HepG2 (cell line): ENCODE measurements at regions not wholly inside any gene's neighbourhood (a gene's known extent, or its start where the extent isn't known, plus 50 kb on each side); places are given as distances from the start of the nearest gene placed in this dataset.

Experiments used
- BHLHE40 ChIP-seq: IDR thresholded peaks from 2 replicates; pipeline ENCODE4 v1.6.1; 2011; ENCODE audit warnings: low read length, improper control_type of control experiment
- CREM ChIP-seq, 2 experiments: sonication (generic) in 1 of 2; formaldehyde crosslinking in 1 of 2; IDR thresholded peaks; 2 replicates each; pipeline versions ENCODE4 v1.4.0 to v1.6.1; 2016 to 2020; ENCODE audit warnings: antibody characterized with exemption in 1 of 2, mild to moderate bottlenecking in 1 of 2, missing genetic modification reagents in 1 of 2
- FIP1L1 ChIP-seq: fragments of 200-400 bp; formaldehyde crosslinking; IDR thresholded peaks from 2 replicates; pipeline ENCODE4 v1.6.1; 2018; ENCODE audit warnings: low read depth, mild to moderate bottlenecking, low read length, moderate library complexity, borderline replicate concordance; ENCODE audit not compliant: insufficient read depth
- RXRA ChIP-seq: sonication (generic); formaldehyde crosslinking; IDR thresholded peaks from 2 replicates; pipeline ENCODE4 v1.5.1; 2020; ENCODE audit warnings: missing genetic modification reagents
- SP140L ChIP-seq: sonication (generic); formaldehyde crosslinking; IDR thresholded peaks from 2 replicates; pipeline ENCODE4 v1.4.0; 2020; ENCODE audit warnings: missing genetic modification reagents, borderline replicate concordance
- ZMYM2 ChIP-seq: sonication (generic); formaldehyde crosslinking; IDR thresholded peaks from 2 replicates; pipeline ENCODE4 v1.8.0; 2022; ENCODE audit warnings: mild to moderate bottlenecking, missing genetic modification reagents
- ZNF230 ChIP-seq: sonication (generic); formaldehyde crosslinking; IDR thresholded peaks from 2 replicates; pipeline ENCODE4 v1.4.0; 2020; ENCODE audit warnings: mild to moderate bottlenecking, missing genetic modification reagents
- ZNF792 ChIP-seq: IDR thresholded peaks from 2 replicates; pipeline ENCODE4 v1.6.1; 2016
- TF ChIP-seq, protein P1 (sequence below): sonication (generic); formaldehyde crosslinking; IDR thresholded peaks from 2 replicates; pipeline ENCODE4 v1.5.1; 2020; ENCODE audit warnings: mild to moderate bottlenecking, missing genetic modification reagents, moderate library complexity
- TF ChIP-seq, protein P2 (sequence below): sonication (generic); formaldehyde crosslinking; IDR thresholded peaks from 2 replicates; pipeline ENCODE4 v1.4.0; 2020; ENCODE audit warnings: missing genetic modification reagents, borderline replicate concordance
- TF ChIP-seq, protein P3 (sequence below): sonication (generic); formaldehyde crosslinking; IDR thresholded peaks from 2 replicates; pipeline ENCODE4 v1.4.0; 2020; ENCODE audit warnings: low read depth, mild to moderate bottlenecking, missing genetic modification reagents
- TF ChIP-seq, protein P4 (sequence below): IDR thresholded peaks from 2 replicates; pipeline ENCODE4 v1.6.1; 2016; ENCODE audit warnings: mild to moderate bottlenecking
- TF ChIP-seq, protein P5 (sequence below): IDR thresholded peaks from 2 replicates; pipeline ENCODE4 v1.6.1; 2018; ENCODE audit warnings: missing genetic modification reagents
- TF ChIP-seq, protein P6 (sequence below): sonication (generic); formaldehyde crosslinking; IDR thresholded peaks from 2 replicates; pipeline ENCODE4 v1.4.0; 2020; ENCODE audit warnings: missing genetic modification reagents, mild to moderate bottlenecking, borderline replicate concordance
- TF ChIP-seq, protein P7 (sequence below): sonication (generic); formaldehyde crosslinking; IDR thresholded peaks from 2 replicates; pipeline ENCODE4 v1.4.0; 2020; ENCODE audit warnings: missing genetic modification reagents

DNA sequence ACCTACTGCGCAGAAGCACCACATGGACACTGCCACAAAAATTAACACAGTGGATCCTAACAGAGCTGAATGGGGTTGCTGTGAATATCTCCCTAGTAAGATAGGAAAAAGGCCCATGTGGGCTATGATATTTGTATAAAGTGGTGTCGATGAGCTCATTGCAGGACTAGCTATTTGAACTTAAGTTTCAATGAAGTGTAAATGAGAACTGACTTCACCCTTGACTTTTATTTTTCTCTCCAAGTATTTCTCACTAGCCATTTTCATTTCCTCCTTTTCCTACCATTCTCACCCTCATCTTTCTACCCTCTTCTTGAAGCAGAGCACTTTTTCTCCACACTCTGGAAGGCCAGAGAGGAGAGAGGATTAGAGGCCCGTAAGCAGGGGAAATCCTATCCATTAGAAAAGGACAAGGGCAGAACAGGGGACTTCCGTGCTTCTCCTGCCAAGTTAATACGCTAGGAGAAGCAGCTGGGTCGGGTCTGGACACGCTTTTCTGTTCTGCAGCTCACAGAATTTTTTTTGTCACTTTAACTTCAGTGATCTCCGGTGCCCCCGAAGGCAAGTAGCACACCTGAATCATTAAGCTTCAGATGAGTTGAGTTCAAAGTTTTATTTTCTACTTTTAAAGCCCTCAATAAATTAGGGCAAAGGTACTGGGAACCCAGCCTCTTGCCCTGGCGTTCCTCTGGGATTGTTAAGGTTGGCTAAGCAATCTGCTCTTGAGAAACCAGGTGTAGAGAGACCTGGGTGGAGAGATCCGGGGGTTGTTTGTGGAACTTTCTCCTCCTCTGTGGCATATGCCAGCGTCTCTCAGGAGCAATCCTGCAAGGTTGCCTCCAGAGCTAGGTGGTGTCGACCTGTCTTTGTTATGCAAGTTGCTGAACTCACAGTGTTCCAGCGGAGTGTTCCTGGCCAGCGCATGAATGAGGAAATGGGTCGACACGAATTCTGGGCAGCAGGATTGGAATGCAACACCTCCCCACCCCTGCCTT, 56.2 kb upstream of the ARID1B start (continued):
- TF ChIP-seq, protein P1, sequence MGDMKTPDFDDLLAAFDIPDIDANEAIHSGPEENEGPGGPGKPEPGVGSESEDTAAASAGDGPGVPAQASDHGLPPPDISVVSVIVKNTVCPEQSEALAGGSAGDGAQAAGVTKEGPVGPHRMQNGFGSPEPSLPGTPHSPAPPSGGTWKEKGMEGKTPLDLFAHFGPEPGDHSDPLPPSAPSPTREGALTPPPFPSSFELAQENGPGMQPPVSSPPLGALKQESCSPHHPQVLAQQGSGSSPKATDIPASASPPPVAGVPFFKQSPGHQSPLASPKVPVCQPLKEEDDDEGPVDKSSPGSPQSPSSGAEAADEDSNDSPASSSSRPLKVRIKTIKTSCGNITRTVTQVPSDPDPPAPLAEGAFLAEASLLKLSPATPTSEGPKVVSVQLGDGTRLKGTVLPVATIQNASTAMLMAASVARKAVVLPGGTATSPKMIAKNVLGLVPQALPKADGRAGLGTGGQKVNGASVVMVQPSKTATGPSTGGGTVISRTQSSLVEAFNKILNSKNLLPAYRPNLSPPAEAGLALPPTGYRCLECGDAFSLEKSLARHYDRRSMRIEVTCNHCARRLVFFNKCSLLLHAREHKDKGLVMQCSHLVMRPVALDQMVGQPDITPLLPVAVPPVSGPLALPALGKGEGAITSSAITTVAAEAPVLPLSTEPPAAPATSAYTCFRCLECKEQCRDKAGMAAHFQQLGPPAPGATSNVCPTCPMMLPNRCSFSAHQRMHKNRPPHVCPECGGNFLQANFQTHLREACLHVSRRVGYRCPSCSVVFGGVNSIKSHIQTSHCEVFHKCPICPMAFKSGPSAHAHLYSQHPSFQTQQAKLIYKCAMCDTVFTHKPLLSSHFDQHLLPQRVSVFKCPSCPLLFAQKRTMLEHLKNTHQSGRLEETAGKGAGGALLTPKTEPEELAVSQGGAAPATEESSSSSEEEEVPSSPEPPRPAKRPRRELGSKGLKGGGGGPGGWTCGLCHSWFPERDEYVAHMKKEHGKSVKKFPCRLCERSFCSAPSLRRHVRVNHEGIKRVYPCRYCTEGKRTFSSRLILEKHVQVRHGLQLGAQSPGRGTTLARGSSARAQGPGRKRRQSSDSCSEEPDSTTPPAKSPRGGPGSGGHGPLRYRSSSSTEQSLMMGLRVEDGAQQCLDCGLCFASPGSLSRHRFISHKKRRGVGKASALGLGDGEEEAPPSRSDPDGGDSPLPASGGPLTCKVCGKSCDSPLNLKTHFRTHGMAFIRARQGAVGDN: no peak
- no peak for TF ChIP-seq ZMYM2
- TF ChIP-seq, protein P2, sequence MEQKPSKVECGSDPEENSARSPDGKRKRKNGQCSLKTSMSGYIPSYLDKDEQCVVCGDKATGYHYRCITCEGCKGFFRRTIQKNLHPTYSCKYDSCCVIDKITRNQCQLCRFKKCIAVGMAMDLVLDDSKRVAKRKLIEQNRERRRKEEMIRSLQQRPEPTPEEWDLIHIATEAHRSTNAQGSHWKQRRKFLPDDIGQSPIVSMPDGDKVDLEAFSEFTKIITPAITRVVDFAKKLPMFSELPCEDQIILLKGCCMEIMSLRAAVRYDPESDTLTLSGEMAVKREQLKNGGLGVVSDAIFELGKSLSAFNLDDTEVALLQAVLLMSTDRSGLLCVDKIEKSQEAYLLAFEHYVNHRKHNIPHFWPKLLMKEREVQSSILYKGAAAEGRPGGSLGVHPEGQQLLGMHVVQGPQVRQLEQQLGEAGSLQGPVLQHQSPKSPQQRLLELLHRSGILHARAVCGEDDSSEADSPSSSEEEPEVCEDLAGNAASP (CRISPR knock-in tag): no peak
- TF ChIP-seq, protein P3, sequence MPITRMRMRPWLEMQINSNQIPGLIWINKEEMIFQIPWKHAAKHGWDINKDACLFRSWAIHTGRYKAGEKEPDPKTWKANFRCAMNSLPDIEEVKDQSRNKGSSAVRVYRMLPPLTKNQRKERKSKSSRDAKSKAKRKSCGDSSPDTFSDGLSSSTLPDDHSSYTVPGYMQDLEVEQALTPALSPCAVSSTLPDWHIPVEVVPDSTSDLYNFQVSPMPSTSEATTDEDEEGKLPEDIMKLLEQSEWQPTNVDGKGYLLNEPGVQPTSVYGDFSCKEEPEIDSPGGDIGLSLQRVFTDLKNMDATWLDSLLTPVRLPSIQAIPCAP (CRISPR knock-in tag): no peak
- TF ChIP-seq, protein P4, sequence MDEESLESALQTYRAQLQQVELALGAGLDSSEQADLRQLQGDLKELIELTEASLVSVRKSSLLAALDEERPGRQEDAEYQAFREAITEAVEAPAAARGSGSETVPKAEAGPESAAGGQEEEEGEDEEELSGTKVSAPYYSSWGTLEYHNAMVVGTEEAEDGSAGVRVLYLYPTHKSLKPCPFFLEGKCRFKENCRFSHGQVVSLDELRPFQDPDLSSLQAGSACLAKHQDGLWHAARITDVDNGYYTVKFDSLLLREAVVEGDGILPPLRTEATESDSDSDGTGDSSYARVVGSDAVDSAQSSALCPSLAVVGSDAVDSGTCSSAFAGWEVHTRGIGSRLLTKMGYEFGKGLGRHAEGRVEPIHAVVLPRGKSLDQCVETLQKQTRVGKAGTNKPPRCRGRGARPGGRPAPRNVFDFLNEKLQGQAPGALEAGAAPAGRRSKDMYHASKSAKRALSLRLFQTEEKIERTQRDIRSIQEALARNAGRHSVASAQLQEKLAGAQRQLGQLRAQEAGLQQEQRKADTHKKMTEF (CRISPR knock-in tag): peak; percentile 41; the same call in 1 of the 2 replicates
- TF ChIP-seq ZNF792 (CRISPR knock-in tag): no peak
- no peak for TF ChIP-seq RXRA (CRISPR knock-in tag)
- TF ChIP-seq, protein P5, sequence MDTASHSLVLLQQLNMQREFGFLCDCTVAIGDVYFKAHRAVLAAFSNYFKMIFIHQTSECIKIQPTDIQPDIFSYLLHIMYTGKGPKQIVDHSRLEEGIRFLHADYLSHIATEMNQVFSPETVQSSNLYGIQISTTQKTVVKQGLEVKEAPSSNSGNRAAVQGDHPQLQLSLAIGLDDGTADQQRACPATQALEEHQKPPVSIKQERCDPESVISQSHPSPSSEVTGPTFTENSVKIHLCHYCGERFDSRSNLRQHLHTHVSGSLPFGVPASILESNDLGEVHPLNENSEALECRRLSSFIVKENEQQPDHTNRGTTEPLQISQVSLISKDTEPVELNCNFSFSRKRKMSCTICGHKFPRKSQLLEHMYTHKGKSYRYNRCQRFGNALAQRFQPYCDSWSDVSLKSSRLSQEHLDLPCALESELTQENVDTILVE (CRISPR knock-in tag): no peak
- TF ChIP-seq BHLHE40: no peak
- no peak for TF ChIP-seq ZNF230 (CRISPR knock-in tag)
- TF ChIP-seq, protein P6, sequence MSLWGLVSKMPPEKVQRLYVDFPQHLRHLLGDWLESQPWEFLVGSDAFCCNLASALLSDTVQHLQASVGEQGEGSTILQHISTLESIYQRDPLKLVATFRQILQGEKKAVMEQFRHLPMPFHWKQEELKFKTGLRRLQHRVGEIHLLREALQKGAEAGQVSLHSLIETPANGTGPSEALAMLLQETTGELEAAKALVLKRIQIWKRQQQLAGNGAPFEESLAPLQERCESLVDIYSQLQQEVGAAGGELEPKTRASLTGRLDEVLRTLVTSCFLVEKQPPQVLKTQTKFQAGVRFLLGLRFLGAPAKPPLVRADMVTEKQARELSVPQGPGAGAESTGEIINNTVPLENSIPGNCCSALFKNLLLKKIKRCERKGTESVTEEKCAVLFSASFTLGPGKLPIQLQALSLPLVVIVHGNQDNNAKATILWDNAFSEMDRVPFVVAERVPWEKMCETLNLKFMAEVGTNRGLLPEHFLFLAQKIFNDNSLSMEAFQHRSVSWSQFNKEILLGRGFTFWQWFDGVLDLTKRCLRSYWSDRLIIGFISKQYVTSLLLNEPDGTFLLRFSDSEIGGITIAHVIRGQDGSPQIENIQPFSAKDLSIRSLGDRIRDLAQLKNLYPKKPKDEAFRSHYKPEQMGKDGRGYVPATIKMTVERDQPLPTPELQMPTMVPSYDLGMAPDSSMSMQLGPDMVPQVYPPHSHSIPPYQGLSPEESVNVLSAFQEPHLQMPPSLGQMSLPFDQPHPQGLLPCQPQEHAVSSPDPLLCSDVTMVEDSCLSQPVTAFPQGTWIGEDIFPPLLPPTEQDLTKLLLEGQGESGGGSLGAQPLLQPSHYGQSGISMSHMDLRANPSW (CRISPR knock-in tag): no peak
- no peak for TF ChIP-seq FIP1L1
- no peak for TF ChIP-seq CREM (IDR thresholded peaks at IDR 0.05)
- TF ChIP-seq CREM (CRISPR knock-in tag; IDR thresholded peaks at IDR 0.05): no peak
- TF ChIP-seq SP140L (CRISPR knock-in tag): no peak
- TF ChIP-seq, protein P7, sequence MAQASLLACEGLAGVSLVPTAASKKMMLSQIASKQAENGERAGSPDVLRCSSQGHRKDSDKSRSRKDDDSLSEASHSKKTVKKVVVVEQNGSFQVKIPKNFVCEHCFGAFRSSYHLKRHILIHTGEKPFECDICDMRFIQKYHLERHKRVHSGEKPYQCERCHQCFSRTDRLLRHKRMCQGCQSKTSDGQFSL: no peak
